Endothelial cell (in vitro differentiated cells): ENCODE measurements at regions not wholly inside any gene's neighbourhood (a gene's known extent, or its start where the extent isn't known, plus 50 kb on each side); places are given as distances from the start of the nearest gene placed in this dataset.
"Not testable (repeated sequence)": the region's sequence is repeated elsewhere in the genome, so short reads cannot be mapped to it uniquely, and the experiment has no call there.

Experiments
- DNase-seq: peaks from one replicate; pipeline ENCODE4 v3.0.0; 2021; ENCODE audit warnings: low spot score
- H3K27ac Mint-ChIP-seq: one replicate; pipeline ENCODE4 v1.8.0; 2021; ENCODE audit warnings: mixed read lengths, inconsistent platforms; ENCODE audit not compliant: unreplicated experiment
- H3K27me3 Mint-ChIP-seq: one replicate; pipeline ENCODE4 v1.8.0; 2021; ENCODE audit warnings: mild to moderate bottlenecking, moderate library complexity, mixed read lengths, inconsistent platforms; ENCODE audit not compliant: unreplicated experiment
- H3K36me3 Mint-ChIP-seq: one replicate; pipeline ENCODE4 v1.8.0; 2021; ENCODE audit warnings: mild to moderate bottlenecking, low read depth, mixed read lengths, inconsistent platforms; ENCODE audit not compliant: unreplicated experiment
- H3K4me1 Mint-ChIP-seq: one replicate; pipeline ENCODE4 v1.8.0; 2021; ENCODE audit warnings: mild to moderate bottlenecking, mixed read lengths, inconsistent platforms; ENCODE audit not compliant: unreplicated experiment
- H3K4me3 Mint-ChIP-seq: one replicate; pipeline ENCODE4 v1.8.0; 2021; ENCODE audit warnings: mild to moderate bottlenecking, mixed read lengths, inconsistent platforms; ENCODE audit not compliant: unreplicated experiment
- H3K9me3 Mint-ChIP-seq: one replicate; pipeline ENCODE4 v1.8.0; 2021; ENCODE audit warnings: mixed read lengths, inconsistent platforms; ENCODE audit not compliant: unreplicated experiment
- CTCF ChIP-seq: fragments of 200-600 bp; sonication (generic); IDR thresholded peaks from one replicate; pipeline ENCODE4 v1.5.0; 2021; ENCODE audit warnings: antibody characterized with exemption; ENCODE audit not compliant: unreplicated experiment

GRCh38 chr6:10138917-10139316, 276.0 kb downstream of the TFAP2A start:
- no peak for DNase-seq
- Mint-ChIP-seq H3K4me3 (no peak overlapping the region), H3K27ac (no peak overlapping the region), H3K4me1 (peaks cover 8% of the 10 kb centered on the region), H3K36me3 (no peaks in the 10 kb centered on the region), H3K9me3 (peaks cover 6% of the 10 kb centered on the region), H3K27me3 (no peaks in the 10 kb centered on the region)
- no peak for TF ChIP-seq CTCF

GRCh38 chr6:10136636-10137035, 278.2 kb downstream of the TFAP2A start:
- H3K36me3 Mint-ChIP-seq = no peaks in the 10 kb centered on the region
- no peak for TF ChIP-seq CTCF
- H3K27me3 Mint-ChIP-seq = no peaks in the 10 kb centered on the region
- peaks cover 6% of the 10 kb centered on the region for H3K9me3 Mint-ChIP-seq
- no peak overlapping the region for H3K27ac Mint-ChIP-seq
- no peak overlapping the region for H3K4me3 Mint-ChIP-seq
- H3K4me1 Mint-ChIP-seq = peaks cover 8% of the 10 kb centered on the region
- DNase-seq = no peak

GRCh38 chr6:10134185-10134584, 280.7 kb downstream of the TFAP2A start:
- H3K27ac Mint-ChIP-seq, H3K36me3 Mint-ChIP-seq, H3K9me3 Mint-ChIP-seq, H3K4me1 Mint-ChIP-seq, H3K4me3 Mint-ChIP-seq, DNase-seq, H3K27me3 Mint-ChIP-seq: not testable (repeated sequence)

GRCh38 chr6:10128721-10129120, 286.2 kb downstream of the TFAP2A start:
- Mint-ChIP-seq H3K4me1 (no peaks in the 10 kb centered on the region), H3K27ac (no peak overlapping the region), H3K9me3 (no peaks in the 10 kb centered on the region), H3K4me3 (no peak overlapping the region), H3K36me3 (no peaks in the 10 kb centered on the region), H3K27me3 (no peaks in the 10 kb centered on the region)
- DNase-seq = no peak
- TF ChIP-seq CTCF = no peak

GRCh38 chr6:10122164-10122563, 292.7 kb downstream of the TFAP2A start:
- no peaks in the 10 kb centered on the region for H3K36me3 Mint-ChIP-seq
- no peak overlapping the region for H3K4me3 Mint-ChIP-seq
- TF ChIP-seq CTCF = no peak
- no peaks in the 10 kb centered on the region for H3K27me3 Mint-ChIP-seq
- no peaks in the 10 kb centered on the region for H3K9me3 Mint-ChIP-seq
- DNase-seq = no peak
- H3K27ac Mint-ChIP-seq = no peak overlapping the region
- no peaks in the 10 kb centered on the region for H3K4me1 Mint-ChIP-seq
